Activated CD4-positive, alpha-beta T cell treated with anti-CD3 and anti-CD28 coated beads, Interleukin-10, Interleukin-2, amounts not matched to agents 100 ng/mL and 50 ng/mL, durations not matched to agents 16 hours and 8 hours (primary cell): ENCODE measurements at regions not wholly inside any gene's neighbourhood (a gene's known extent, or its start where the extent isn't known, plus 50 kb on each side); places are given as distances from the start of the nearest gene placed in this dataset.

Experiments
- DNase-seq: peaks from one replicate; pipeline ENCODE4 v3.0.0-alpha.2; 2020

DNA sequence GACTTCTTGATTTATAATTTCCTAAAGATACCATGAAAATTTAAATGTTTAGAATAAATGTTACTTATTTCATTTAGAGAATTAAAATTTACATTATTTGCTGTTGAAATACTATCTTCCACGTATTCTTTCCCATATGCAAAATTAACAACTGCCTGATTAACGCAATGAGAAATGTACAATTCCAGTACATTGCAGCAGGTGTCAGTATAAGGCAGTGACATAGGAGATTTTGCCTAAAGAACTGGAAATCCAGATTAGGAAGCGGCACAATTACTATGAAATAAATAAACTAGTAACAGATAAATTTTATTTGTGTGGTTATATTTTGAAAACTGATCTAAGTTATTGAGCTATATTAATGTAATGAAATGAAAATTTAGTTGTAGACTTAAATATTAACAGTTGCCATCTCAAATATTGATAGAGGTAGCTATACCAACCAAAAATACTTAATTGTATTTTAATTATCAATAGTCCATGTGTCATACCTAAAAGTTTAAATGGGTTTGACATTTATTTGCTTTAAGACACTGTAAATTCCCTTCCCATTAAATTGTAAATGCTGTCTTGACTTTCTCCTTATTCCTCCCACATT is 300.2 kb downstream of the UTRN start:
- DNase-seq = peak; percentile 47

DNA sequence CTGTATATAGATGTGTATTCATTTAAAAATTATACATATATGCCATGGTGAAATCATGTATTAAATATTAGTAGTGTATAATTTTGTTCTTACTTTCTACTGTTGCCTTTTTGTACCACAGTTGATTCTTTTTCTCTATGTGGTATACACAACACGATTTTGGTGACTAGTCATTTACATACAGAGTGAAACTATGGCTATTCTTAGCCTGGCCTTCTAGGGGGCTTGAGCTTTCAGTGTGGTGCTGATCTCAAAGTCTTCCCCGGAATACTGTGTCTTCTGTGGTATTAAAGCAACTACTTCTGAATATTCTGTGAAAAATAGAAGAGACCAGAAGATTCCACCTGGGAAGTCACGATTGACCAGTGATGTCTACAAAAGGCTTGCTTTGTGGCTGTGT is 301.9 kb downstream of the UTRN start:
- DNase-seq = no peak

DNA sequence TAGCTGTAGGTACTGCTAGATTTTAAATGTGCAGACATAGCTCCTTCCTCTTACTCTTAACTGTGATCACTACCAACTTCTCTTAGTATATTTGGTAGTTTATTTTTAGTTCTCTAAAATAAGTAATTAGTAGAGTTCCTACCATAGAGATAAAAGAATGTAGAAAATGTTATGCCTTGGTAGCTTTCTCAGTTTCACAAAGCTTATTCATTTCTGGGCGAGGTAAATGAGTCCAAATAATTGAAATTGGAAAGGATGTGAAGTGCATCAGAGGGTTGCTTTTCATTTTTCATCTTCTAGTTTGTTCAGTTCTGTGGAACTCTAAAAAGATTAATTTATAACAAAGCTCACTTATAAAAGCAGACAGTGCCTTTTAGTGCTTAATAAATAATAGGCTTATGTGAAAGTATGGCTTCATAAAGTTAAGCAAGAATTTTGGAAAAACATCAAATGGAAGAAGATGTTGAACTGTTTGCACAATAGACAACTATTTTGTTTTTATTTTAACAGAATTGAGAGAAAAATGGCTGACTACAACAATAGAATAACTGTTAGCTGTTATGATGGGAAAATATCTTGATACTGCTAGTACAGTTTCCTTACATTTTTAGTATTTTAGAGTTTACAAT is 303.7 kb downstream of the UTRN start:
- DNase-seq = peak; percentile 53

GRCh38 chr6:144590532-144590931 is 305.4 kb downstream of the UTRN start:
- no peak for DNase-seq

DNA sequence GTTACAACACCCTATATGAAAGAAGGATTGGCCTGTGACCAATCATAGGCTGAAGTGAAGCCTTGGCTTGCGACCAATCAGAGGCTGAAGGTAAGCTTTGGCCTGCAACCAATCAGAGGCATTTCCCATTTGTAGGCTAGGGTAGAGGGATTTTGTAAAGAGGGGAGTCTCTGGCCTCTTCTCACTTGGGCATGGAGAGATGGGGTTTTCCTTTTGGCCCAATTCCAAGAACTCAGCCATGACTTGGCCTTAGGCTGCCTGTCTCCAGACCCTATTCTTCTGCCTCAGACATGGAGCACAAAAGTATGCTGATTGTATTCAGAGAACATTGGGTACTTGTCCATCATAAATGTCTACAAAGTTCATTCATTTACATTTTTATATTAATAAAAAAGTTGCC is 308.3 kb downstream of the UTRN start:
- DNase-seq = no peak

DNA sequence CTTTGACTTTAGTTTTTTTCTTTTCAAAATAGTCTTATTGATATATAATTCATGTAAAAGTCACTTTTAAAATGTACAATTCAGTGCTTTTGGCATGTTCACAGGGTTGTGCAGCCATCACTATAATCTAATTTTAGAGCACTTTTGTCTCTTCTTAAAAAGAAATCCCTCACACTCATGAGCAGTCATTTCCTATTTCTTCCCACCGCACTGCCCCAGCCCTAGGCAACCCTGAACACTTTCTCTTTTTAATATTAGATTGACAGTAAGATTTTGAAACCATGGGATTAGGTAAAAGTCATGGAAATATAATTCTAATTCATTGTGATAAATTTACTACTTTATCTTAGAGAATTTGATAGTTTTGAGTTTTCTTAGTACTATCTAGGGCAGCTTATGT is 309.4 kb downstream of the UTRN start:
- DNase-seq = no peak

DNA sequence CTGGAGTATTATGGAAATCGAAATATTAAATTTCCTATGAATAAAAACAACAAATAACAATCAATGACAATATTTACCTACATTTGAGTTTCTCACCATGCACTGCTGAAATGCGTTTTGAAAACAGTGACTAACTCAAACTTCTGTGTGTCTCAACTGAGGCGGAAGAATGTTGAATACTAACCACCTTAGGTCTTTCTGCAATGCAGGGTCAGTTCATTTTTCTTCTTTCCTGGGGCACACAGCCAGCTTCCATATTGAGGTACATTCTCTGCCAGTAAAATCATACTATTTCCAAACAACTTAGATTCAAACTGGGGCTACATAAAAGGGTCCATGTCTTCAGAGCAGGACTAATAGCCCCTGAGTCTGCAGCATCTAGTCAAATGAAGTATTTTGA is 310.1 kb downstream of the UTRN start:
- DNase-seq = no peak

GRCh38 chr6:144597511-144597910 is 312.4 kb downstream of the UTRN start:
- peak; percentile 62 for DNase-seq

- no peak for DNase-seq
Measured at GRCh38 chr6:144599615-144600014, 314.5 kb downstream of the UTRN start.

DNA sequence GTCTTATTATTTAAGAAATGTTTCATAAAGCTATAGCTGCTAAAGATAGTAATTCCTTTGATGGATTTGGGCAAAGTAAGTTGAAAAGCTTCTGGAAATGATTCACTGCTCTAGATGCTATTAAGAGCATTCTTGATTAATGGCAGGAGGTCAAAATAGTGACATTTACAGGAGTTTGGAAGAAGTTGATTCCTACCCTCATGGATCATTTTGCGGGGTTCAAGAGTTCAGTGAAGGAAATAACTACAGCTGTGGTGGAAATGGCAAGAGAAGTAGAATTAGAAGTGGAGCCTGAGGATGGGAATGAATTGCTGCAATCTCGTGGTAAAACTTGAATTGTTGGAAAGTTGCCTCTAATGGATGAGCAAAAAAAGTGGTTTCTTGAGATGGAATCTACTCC is 316.1 kb downstream of the UTRN start:
- DNase-seq = no peak

- DNase-seq = peak; percentile 66
Measured at GRCh38 chr6:144602523-144603180, 317.5 kb downstream of the UTRN start.

GRCh38 chr6:144606083-144606482 is 320.9 kb downstream of the UTRN start:
- no peak for DNase-seq

- no peak for DNase-seq
Measured at GRCh38 chr6:144607998-144608735, 323.0 kb downstream of the UTRN start.

- DNase-seq = no peak
Measured at GRCh38 chr6:144612811-144613210, 327.7 kb downstream of the UTRN start.

DNA sequence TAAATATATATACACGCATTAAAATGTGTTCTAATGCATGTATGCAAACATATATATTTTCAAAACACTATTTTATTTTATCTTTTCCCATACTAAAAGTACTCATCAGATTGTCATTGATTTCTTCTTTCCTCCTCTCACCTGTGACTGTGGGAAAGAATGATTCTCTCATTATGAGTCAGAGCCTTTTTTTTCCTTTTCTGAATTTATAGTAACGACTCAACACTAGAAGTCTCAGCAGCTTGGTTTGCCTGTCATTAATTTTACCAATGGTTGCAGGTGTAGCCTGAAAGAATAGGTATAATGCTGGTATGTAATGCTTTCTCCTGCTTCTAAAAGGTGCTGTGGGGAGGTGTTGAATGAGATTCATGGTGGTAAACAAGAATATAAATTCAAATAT is 328.7 kb downstream of the UTRN start:
- DNase-seq = peak; percentile 44

GRCh38 chr6:144615870-144616269 is 330.7 kb downstream of the UTRN start:
- no peak for DNase-seq

GRCh38 chr6:144617191-144617590 is 332.1 kb downstream of the UTRN start:
- no peak for DNase-seq

GRCh38 chr6:144617708-144618107 is 332.6 kb downstream of the UTRN start:
- DNase-seq = no peak

DNA sequence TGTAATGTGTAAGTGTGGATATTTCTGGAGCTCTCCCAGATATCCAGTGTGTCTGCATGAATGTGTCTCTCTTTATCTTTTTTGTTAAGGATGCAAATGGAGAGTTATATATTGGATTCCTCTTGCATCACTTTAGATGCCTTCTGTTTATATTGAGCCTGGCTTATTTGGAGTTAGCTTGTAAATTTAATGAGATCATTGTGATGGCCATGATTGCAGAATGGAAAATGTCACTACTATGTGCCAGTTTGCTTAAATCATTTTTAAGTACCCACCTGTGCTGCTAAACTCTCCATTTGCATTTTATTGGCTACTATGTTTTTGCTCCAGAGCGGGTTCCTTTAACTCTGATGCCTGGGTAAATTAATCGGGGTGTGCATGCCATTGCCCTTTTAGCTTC is 334.8 kb downstream of the UTRN start:
- no peak for DNase-seq

GRCh38 chr6:144621332-144621731 is 336.2 kb downstream of the UTRN start:
- no peak for DNase-seq

GRCh38 chr6:144624246-144624645 is 339.1 kb downstream of the UTRN start:
- no peak for DNase-seq

DNA sequence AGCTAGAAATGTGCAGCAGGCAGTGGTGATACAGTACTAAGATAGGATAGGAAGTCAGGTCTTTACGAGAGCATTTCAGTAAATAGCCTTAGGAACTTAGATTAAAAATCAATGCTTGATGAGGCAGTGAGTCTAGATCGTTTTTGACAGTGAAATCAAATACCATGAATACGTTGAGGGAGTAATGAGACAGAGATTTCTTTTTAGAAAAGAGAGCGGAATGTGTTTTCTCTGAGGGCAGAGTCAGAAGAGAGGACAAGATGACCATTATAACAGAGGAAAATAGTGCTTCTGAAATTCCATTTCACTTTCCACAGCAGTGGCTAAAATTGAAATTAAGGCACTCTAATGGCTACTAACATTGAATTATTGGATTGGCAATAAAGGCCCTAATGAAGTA is 339.6 kb downstream of the UTRN start:
- no peak for DNase-seq

GRCh38 chr6:144630857-144631256 is 345.7 kb downstream of the UTRN start:
- DNase-seq = no peak

DNA sequence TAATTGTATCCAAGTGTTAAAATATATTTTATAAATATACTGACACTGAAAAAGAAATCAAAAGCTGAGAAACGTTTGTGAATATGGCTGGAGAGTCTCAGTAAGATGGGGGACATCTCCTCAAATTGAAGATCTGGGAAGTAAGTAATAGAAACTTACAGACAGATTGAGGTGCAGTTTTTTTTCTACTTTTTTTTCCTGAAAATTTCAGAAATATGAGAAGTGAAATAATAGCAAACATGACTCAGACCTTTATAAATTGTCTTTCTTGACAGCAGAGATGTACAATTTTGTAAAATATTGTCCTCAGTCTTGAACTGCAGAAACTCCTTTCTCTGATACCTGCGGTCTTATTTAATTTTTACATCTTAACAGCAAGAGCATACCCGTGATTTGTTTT is 347.1 kb downstream of the UTRN start:
- no peak for DNase-seq
